ENCODE measurements at regions not wholly inside any gene's neighbourhood (a gene's known extent, or its start where the extent isn't known, plus 50 kb on each side); places are given as distances from the start of the nearest gene placed in this dataset.
"Not testable (repeated sequence)": the region's sequence is repeated elsewhere in the genome, so short reads cannot be mapped to it uniquely, and the experiment has no call there.

DNA sequence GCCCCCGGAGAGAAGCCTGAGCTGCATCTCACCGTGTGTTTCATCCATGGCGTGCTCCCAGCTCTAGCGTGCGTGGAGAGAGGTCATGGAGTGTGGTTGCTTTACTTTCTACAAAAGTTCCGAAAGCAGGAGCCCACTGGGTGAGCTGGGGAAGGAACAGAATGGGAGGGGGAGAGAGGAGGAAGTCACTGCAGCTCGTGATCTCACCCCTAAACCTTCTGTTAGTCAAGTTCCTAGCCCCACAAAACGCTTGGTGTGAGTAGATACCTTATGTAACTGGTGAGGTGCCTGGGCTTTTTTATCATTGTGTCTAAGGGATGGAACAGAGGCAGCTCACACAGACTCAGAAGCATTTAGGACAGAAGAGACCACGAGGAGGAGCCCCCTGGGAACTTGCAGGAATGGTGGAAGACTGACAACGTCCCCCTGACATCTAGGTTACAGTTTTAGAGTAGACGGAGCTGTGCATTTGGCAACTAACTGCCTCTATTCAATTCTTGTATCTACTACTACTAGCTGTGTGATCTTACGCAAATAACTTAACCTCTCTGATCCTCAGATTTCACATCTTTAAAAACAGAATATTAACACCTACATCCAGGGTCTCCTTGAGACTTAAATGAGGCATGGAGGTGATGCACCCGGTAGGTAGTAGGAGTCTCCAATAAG is 123.3 kb downstream of the ARL4C start:
- DNase-seq = no peak

DNA sequence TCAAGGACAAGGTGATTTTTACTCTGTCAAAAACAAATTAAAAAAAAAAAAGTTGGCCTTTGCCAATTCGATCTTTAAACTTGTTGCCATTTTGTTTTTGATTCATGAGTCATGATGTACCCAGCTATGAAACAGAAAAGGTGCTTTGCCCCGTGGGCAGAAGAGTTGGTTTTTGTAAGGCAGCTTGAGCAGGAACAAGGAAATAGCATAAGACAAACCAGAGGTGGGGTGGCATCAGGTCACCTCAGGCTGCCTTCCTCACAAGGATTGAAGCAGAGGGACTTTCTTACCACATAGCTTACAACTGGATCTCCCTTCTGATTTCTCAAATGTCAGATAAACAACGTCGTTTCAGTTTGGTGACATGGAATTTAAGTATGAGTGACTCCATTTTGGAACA is 123.8 kb downstream of the ARL4C start:
- DNase-seq = no peak

DNA sequence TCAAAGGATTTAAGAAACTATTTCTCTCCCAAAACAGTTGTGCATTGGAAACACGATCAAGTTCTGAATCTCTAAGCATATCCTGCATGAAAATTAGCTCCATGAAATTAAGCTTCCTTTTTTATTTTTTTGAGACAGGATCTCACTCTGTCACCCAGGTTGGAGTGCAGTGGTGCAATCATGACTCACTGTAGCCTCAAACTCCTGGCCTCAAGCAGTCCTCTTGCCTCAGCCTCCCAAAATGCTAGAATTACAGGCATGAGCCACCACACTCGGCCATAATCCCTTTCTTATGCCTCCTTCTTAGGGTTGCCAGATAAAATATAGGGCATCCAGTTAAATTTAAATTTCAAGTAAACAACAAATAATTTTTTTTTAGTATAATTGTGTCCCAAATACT is 124.4 kb downstream of the ARL4C start:
- no peak for DNase-seq

DNA sequence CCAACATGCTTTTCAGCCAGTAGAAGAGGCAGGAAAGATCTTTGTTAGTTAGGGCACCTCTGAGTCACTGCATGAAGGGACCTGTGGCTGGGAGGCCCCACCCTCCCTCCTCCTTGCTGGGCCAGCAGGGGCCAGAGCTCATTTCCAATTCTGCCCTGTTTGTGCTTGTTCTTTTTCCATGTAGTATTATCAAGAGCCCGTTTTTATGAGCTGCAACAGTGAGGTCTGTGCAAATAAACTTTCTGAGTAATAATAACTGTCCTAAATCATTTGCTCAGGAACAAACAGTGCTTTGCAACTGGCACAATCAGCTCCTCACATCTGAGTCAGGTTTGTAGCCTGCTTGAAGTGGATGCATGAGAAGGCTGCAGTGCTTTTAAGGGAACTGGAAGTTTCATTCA is 128.0 kb downstream of the ARL4C start:
- DNase-seq = peak in 2 of 3 experiments; percentile 23 to 49

DNA sequence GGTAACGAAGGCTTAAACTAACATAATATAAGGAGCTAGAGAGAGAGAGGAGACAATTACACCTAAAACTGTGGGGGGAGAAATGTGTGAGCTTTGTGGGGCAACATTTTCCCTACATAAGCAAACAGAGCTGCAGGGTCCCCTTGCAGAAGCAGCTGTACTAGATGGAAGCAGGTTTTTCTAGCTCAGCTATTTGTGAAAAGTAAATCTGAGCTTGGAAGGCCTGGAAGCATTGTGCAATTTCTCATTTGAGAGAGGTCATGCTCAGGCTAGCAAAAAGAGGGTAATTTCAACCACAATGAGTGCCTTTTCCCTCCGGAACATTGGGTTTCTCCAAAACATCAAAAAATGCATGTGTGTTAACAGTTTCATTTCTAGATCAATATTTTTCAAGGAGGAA is 130.0 kb downstream of the ARL4C start:
- DNase-seq = peak in 2 of 3 experiments; percentile 22 to 73

DNA sequence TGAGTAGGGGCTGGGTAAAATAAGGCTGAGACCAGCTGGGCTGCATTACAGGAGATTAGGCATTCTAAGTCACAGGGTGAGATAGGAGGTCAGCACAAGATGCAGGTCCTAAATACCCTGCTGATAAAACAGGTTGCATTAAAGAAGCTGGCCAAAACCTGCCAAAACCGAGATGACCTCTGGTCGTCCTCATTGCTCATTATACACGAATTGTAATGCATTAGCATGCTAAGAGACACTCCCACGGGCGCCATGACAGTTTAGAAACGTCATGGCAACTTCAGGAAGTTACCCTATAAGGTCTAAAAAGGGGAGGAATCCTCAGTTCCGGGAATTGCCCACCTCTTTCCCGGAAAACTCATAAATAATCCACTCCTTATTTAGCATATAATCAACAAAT is 132.2 kb downstream of the ARL4C start:
- no peak for DNase-seq

DNA sequence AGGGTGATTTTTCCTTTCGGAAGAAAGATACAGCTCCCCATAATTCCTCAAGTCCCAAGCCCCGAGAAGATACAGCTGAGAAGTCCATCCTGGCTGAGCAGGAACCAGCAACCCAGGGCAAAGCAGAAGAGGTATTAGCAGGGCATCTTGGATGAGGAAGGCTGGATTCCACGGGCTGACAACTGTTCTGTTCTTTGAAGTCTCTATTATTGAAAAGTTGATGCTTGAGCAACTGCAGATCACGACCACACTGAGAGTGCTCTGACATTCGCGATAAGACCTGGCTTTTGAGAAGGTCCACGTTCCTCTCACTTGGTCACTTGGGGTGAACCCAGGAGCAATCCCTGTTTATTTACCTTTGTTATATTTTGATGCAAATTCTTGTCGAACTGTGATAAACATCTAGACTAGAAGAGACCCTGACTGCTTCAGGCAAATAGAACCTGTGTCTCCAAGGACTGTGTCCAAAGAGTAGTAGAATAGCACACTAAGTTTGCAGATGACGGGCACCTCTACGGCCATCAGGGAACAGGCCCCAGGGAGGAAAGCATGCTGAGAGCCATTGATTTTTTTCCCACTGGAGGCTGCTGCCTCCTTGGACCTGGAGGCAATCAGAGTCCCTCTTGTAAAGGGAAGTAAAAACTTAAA is 133.1 kb downstream of the ARL4C start:
- peak in 2 of 3 experiments; percentile 22 to 36 for DNase-seq

DNA sequence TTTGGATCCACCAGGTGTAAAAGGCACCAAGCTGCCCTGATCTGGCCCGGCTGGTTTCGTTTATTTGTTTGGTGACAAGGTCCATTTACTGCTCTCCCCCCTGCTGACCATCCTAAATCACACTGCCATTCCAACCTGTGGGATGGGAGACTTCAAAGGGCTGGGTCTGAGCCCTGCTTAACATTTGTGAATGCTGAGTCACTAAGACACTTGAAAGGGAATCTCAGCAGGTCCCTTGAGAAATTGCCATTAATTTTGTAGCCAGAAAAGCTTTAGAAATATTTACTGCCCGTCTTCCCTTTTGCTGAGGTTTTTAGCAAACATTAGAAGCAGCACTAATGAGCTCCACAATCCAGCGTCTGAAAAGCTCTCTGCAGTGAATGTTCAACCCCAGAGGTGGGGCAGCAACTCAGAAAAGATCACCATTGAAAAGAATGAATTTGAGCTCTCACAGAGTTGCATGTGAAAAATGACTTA is 133.8 kb downstream of the ARL4C start:
- DNase-seq = peak; percentile 66 to 90 (median 69)

DNA sequence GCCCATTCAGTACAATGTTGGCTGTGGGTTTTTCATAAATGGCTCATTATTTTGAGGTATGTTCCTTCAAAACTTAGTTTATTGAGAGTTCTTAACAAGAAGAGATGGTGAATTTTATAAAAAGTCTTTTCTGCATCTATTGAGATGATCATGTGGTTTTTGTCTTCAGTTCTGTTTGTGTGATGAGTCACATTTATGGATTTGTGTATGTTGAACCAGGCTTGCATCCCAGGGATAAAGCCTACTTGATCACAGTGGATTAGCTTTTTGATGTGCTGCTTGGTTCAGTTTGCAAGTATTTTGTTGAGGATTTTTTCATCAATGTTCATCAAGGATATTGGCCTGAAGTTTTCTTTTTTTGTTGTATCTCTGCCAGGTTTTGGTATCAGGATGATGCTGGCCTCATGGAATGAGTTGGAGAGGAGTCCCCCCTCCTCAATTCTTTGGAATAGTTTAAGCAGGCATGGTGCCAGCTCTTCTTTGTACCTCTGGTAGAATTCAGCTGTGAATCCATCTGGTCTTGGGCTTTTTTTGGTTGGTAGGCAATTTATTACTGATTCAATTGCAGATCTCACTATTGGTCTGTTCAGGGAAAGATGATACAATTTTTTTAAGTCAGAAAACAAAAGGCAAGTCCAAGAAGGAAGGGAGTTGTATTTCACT is 136.4 kb downstream of the ARL4C start:
- not testable (repeated sequence) for DNase-seq

DNA sequence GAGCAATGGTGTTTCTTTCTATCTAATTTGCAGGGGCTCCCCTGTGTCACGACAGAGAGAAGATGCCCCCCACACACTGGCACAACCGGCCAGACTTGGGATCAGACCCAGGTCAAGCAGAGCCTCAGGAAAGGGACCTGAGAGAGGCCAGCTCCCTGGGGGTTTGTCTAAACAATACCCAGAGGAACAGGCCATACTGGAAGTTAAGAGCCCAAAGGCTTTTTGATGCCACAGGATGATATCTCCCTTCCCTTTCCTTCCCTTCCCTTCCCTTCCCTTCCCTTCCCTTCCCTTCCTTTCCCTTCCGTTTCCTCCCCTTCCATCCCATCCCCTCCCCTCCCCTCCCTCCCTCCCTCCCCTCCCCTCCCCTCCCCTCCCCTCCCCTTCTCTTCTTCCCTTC is 139.2 kb downstream of the ARL4C start:
- no peak for DNase-seq

DNA sequence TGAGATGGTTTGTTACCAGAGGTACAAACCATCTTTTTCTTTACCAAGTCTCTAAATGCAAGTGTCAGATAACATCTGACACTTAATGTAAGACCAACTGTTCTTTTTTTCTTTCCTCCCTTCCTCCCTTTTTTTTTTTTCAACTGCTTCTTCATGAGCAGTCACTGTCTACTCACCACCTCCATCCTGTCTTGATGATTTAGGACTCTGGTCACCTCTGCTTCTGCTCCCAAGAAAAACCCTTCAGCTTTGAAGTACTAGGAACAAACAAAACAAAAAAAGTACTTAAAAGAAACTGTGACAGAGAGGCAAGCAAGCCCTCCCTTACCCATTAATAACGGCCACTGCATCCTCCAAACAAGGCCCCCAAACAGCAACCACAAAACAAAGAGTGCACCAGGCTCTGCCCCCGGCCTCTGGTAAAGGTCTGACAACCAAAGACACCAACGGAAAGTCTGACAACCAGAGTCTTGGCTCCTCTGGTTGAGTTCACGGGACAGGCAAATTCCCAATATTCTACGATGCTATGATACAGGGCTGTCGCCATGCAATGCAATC is 141.0 kb downstream of the ARL4C start:
- DNase-seq = no peak

DNA sequence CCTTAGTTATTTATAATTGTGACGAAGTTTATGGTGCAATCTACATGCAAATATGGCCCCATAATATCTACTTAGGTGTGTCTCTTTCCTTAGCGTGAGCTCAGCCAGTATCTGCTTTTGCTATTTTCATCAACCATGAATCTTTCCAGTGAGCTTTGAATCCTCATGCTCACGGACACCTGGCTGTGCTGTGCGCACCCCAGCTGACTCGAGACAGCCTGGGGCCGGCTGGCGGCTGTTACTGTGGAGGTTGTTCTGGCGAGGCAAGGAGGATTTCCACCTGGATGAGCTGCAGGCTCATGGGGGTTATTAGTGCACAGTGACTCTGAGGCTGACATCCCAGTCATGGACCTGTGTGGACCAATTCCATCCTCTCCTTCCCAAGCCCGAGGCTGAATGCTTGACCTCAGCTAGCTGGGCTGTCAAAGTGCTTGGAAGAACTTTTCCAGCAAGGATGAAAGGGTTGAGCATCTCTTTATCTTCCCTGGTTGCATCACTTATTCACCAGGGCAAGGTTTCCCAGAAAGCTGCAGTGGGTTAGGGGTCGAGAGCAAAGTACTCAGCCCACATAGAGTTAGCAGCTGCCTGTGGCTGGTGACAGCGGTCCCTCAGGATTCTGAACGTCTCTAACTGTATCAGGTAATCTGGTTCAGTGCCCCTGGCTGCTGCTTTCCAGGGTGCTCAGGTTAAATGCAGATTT is 141.7 kb downstream of the ARL4C start:
- peak; percentile 43 to 70 (median 43) for DNase-seq

DNA sequence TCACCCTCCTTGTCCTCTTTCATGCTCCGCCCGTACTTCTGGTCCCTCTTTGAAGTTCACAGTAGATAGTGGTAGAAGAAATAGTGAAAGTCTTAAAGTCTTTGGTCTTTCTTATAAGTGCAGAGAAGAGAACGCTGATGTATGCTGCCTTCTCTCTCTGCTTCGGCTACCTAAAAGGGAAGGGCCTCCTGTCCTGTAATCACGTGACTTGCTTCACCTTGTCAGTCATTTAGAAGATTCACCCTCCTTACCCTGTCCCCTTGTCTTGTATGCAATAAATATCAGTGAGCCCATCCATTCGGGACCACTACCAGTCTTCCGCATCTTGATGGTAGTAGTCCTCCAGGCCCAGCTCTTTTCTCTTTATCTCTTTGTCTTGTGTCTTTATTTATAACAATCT is 144.6 kb downstream of the ARL4C start:
- DNase-seq = no peak

DNA sequence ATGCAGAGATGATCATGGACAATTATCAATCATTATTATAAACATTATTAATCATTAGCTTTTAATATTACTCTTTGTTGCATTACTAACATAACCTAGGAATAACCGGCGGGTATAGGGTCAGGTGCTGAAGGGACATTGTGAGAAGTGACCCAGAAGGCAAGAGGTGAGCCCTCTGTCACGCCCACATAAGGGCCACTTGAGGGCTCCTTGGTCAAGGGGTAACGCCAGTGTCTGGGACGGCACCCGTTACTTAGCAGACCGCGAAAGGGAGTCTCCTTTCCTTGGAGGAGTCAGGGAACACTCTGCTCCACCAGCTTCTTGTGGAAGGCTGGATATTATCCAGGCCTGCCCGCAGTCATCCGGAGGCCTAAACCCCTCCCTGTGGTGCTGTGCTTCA is 145.0 kb downstream of the ARL4C start:
- not testable (repeated sequence) for DNase-seq

DNA sequence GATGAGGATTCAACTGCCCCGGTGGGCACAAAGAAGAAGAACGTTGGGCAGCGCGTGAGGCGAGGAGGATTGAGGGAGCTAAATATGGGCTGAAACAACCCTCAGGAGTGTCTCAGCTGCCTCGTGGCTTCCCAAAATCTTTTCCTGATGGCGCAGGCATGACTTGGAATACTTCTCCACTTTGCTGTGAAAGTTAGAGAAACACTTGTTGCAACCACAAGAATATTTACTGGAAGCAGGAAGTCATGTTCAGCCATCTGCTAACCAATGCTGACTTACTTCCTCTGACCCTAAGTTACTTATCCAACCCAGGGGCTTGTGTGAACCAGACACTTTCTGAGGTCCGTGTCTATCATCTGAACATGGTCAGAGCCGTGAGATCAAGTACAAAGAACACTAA is 148.8 kb downstream of the ARL4C start:
- no peak for DNase-seq

DNA sequence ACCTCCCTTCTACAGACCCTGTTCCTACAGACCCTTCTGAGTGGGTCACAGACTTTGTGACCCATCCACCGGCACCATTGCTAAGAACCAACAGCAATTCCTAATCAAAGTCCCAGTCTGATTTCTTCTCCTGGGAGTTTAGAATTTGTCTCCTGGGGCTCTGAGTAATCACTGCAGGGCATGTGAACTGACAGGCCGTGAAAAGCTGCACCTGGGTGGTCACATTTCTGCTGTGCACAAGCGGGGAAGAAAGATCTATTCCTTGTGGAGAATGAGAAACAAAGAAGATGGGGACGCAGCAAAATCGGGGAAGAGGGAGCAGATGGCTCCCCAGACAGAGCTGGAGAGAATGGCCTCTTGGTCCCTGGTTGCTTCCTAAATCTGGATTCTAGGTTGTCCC is 151.0 kb downstream of the ARL4C start:
- DNase-seq = no peak

DNA sequence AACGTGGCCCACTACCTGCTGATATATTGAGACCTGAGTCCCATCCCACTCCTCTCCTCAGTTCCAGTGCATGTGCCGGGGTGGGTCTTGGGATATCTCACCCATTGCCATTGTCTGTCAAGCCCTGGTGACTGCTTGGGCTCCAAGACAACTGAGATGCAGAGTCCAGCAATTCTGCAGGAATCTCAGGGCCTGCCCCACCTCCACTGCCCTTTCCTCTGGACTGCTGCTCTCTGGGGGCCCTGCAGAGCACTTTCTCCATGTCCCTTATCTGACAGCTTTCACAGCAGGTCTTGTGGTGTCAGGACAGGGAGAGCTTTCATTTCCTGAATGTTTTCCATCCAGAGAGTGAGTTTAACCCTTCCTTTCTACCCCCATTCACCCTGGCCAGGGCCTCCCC is 152.9 kb downstream of the ARL4C start:
- no peak for DNase-seq

DNA sequence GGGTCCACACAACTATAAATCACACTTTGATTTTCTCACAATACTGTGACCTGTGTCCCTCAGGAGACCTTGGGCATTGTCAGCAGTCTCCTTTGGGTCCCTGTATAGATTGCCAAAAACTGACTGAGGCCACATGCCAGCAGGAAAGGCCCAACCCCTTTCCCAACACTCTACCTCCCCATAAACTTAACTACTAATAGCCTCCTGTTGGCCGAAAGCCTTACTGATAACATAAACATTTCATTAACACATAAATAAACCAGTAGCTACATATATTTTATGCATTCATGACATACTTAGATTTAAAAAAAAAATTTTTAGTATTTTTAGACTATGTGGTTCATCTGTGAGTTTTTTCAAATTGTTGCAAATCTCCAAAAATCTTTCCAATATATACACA is 153.5 kb downstream of the ARL4C start:
- DNase-seq = no peak

DNA sequence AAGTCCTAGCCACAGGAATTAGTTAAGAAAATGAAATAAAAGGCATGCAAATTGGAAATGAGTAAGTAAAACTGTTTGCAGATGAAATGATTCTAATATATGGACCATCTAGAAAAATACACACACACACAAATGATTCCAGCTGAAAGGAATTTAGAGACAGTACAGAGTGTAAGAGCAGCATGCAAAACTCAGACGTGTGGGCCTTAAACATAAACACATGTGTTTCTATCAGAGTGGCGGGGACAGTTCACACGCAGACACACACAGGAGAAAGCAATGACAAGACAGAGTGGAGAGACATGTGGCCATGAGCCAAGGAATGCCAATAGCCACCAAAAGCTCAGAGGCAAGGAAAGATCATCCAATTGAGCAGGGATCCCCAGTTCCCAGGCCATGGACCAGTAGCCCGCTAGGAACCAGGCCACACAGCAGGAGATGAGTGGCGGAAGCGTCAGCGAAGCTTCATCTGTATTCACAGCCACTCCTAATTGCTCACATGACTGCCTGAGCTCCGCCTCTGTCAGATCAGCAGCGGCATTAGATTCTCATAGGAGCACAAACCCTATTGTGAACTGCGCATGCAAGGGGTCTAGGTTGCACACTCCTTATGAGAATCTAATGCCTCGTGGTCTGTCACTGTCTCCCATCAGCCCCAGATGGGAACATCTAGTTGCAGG is 155.4 kb downstream of the ARL4C start:
- no peak for DNase-seq

DNA sequence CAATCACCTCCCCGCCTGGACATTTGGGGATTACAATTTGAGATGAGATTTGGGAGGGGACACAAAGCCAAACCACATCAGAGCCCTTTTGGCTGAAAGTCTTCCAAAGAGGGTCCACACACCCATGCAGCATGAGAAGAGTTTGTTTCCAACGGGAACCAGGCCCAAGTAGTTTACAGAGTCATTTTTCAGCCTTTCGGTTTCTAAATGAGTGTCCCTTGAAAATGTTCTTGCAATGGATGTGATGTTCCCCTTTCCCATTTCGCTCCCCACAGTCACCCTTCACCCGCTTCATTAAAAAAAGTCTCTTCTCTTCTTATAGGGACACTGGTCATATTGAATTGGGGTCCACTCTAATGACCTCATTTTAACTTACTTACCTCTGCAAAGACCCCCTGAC is 157.4 kb downstream of the ARL4C start:
- no peak for DNase-seq

DNA sequence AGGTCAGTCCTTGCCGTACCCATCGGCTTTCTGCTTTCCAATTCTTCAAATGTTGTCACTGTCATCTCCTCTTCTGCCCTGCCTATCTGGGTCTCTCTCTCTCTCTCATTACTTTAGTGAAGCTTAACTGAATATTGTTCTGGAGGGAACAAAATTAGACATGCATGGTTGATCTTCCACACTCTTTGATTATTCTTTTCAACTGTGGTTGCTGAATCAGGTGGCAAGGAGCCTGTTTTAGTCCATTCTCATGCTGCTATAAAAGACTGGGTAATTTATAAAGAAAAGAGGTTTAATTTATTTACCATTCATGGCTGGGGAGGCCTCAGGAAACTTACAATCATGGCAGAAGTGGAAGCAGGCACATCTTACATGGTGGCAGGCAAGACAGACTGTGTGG is 157.9 kb downstream of the ARL4C start:
- no peak for DNase-seq

DNA sequence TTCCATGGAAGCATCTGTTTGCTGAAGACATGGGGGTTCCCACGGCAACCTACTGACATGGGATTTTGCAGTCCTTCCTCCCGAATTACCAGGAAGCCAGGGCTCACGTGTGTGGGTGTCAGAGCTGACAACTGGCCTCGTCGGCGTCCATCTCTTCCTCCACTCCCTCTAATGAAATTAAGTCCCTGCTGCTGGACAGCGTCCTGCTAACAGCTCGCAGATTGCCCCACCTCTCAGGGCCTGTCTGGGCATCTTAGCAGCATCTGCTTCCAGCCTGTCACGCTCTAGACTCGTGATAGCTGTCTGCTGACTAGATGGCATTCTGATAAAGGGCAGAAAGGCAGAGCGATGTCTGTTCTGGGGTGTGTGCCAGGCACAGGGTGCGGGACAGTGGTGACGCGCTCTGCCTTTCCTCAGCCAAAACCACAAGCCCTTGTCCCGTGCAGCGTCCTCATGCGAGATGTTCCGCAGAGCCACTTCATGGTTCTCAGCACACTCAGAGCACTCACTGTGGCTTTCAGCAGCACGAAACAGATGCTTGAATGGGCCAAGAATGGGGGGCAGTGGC is 161.1 kb downstream of the ARL4C start:
- peak; percentile 28 to 61 (median 49) for DNase-seq
